OCI-LY7 (cell line): ENCODE measurements at regions not wholly inside any gene's neighbourhood (a gene's known extent, or its start where the extent isn't known, plus 50 kb on each side); places are given as distances from the start of the nearest gene placed in this dataset.

Experiments used
- BruUV-seq: library from RNA; stranded (reverse); fragments of 400-500 nt; replicated peaks from 2 replicates; lab custom pipeline; 2021; lab: Mats Ljungman, UMichigan
- CTCF ChIA-PET: fragments of 300-600 bp; sonication (Branson Sonifier 250); formaldehyde crosslinking; loops from one replicate; lab custom pipeline; 2022; ENCODE audit warnings: antibody characterized with exemption; ENCODE audit not compliant: unreplicated experiment; lab: Charles Lee
- POLR2A ChIA-PET: fragments of 300-600 bp; sonication (Branson Sonifier 250); formaldehyde crosslinking; loops from one replicate; lab custom pipeline; 2022; ENCODE audit warnings: antibody characterized with exemption; lab: Charles Lee
- DNase-seq: peaks from one replicate; pipeline ENCODE4 v3.0.0-alpha.2; 2015; ENCODE audit warnings: low spot score
- H2AFZ ChIP-seq: fragments of 200-600 bp; sonication (generic), shearing (Covaris generic); 2 replicates; pipeline ENCODE4 v1.6.1; 2014; ENCODE audit warnings: mild to moderate bottlenecking, antibody characterized with exemption, low read length, moderate library complexity
- H3K27ac ChIP-seq: fragments of 200-600 bp; sonication (generic); 2 replicates; pipeline ENCODE4 v1.5.1; 2014; ENCODE audit warnings: mixed run types, low read depth, mild to moderate bottlenecking, moderate library complexity, low read length, inconsistent platforms; ENCODE audit not compliant: poor library complexity, severe bottlenecking
- H3K36me3 ChIP-seq: fragments of 200-600 bp; sonication (generic); 2 replicates; pipeline ENCODE4 v1.6.1; 2014; ENCODE audit warnings: mild to moderate bottlenecking, antibody characterized with exemption, low read length, moderate library complexity, mixed read lengths; ENCODE audit not compliant: insufficient read depth
- H3K4me1 ChIP-seq: fragments of 200-600 bp; sonication (generic); 2 replicates; pipeline ENCODE4 v1.5.1; 2014; ENCODE audit warnings: mild to moderate bottlenecking, low read length; ENCODE audit not compliant: insufficient read depth, poor library complexity, severe bottlenecking
- H3K4me2 ChIP-seq: fragments of 200-600 bp; sonication (generic); 2 replicates; pipeline ENCODE4 v1.6.1; 2014; ENCODE audit warnings: mild to moderate bottlenecking, low read length
- H3K4me3 ChIP-seq: fragments of 200-600 bp; sonication (generic); 2 replicates; pipeline ENCODE4 v1.5.1; 2014; ENCODE audit warnings: mild to moderate bottlenecking, low read depth, low read length; ENCODE audit not compliant: poor library complexity, severe bottlenecking
- H3K79me2 ChIP-seq: fragments of 200-600 bp; sonication (generic); 2 replicates; pipeline ENCODE4 v1.6.1; 2016; ENCODE audit warnings: low read depth, mild to moderate bottlenecking, low read length, moderate library complexity, mixed read lengths; ENCODE audit not compliant: insufficient read depth
- H3K9me2 ChIP-seq: fragments of 200-600 bp; sonication (generic); 2 replicates; pipeline ENCODE4 v1.6.1; 2016; ENCODE audit warnings: mild to moderate bottlenecking, low read length, mixed read lengths; ENCODE audit not compliant: insufficient read depth
- H3K9me3 ChIP-seq: fragments of 200-600 bp; sonication (generic); 2 replicates; pipeline ENCODE4 v1.6.1; 2014; ENCODE audit warnings: mild to moderate bottlenecking, mixed run types, low read length, mixed read lengths
- H4K20me1 ChIP-seq: fragments of 200-600 bp; sonication (generic); 2 replicates; pipeline ENCODE4 v1.6.1; 2014; ENCODE audit warnings: mild to moderate bottlenecking, antibody characterized with exemption, low read length, moderate library complexity, mixed read lengths; ENCODE audit not compliant: insufficient read depth
- CTCF ChIP-seq: fragments of 200-600 bp; sonication (generic); conservative IDR thresholded peaks from 2 replicates; pipeline ENCODE4 v1.5.1; 2014; ENCODE audit warnings: mild to moderate bottlenecking, antibody characterized with exemption, low read length, moderate library complexity, mixed read lengths
- EZH2phosphoT487 ChIP-seq: fragments of 200-600 bp; sonication (generic); IDR thresholded peaks from 2 replicates; pipeline ENCODE4 v1.6.1; 2018; ENCODE audit warnings: low read depth, borderline replicate concordance, mild to moderate bottlenecking, mixed run types, antibody characterized with exemption, low read length, moderate library complexity, mixed read lengths
- intact Hi-C: fragments of 100-400 bp; cut with micrococcal nuclease; formaldehyde crosslinking; loops from one replicate; pipeline ENCODE4 v1.10.0; 2022; ENCODE audit not compliant: unreplicated experiment

DNA sequence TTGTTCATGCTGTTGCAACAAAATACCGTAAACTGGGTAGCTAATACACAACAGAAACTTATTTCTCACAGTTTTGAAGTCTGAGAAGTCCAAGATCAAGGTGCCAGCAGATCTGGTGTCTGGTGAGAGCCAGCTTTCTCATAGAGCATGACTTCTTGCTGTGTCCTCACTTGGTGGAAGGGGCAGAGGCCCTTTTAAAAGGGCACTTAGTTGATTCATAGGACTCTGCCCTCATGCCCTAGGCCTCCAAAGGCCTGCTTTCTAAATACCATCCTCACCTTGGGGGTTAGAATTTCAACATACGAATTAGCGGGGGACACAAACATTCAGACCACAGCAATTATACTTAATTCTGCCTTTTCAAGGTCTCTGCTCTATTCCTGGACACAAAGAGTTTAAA, 52.3 kb upstream of the FDX1 start:
- Histone ChIP-seq H3K79me2 (no peaks in the 10 kb centered on the region), H3K4me1 (peaks cover 7% of the 10 kb centered on the region), H3K27ac (no peak overlapping the region), H3K4me3 (no peak overlapping the region), H3K9me3 (no peaks in the 10 kb centered on the region), H3K4me2 (peak overlapping the region; percentile 59; the same call in 1 of the 2 replicates), H2AFZ (peak overlapping the region; percentile 53; the same call in 1 of the 2 replicates), H4K20me1 (no peaks in the 10 kb centered on the region), H3K9me2 (no peaks in the 10 kb centered on the region), H3K36me3 (no peaks in the 10 kb centered on the region)
- ChIA-PET POLR2A (interaction anchor here (0.6 to 1.9 kb wide), 4 partner anchors 20 to 210 kb away, joined by 3 to 4 read pairs (median 4); partner anchors contain the start of gene FDX1), CTCF (interaction anchor here (1.0 to 1.2 kb wide), 2 partner anchors 58 to 176 kb away, joined by 4 to 8 read pairs; no protein-coding TSS in a partner anchor)
- no TSS peak for BruUV-seq
- intact Hi-C loops: loop anchor here (2.0 to 5.0 kb wide), 3 partner anchors 53 to 431 kb away; partner anchors contain the start of gene RDX
- DNase-seq: no peak
- TF ChIP-seq CTCF (no peak), EZH2phosphoT487 (no peak)

DNA sequence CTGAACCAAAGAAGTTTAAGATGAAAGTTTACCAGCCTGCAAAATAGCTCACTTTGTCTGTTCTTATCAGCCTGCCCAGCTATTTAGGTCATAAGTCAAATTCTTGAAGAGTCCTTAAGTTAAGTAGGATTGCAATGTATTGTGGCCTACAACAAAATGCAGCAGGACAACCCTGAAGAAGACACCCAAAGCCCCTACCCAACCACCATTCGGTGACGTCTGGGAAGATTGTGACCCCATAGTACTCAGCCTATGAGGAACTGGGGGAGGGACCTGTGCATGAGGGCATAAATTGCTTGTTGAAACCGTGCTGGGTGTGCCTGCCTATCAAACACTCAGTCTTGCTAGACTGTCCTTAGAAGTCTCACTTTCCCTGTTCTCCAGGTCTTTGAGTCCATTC, 50.5 kb upstream of the FDX1 start:
- ChIA-PET CTCF (no interaction called here), POLR2A (no interaction called here)
- Histone ChIP-seq H3K4me3 (no peak overlapping the region), H3K4me1 (peaks cover 7% of the 10 kb centered on the region), H2AFZ (no peak overlapping the region), H3K9me2 (no peaks in the 10 kb centered on the region), H4K20me1 (no peaks in the 10 kb centered on the region), H3K9me3 (no peaks in the 10 kb centered on the region), H3K79me2 (no peaks in the 10 kb centered on the region), H3K36me3 (no peaks in the 10 kb centered on the region), H3K27ac (no peak overlapping the region), H3K4me2 (no peak overlapping the region)
- intact Hi-C loops: loop anchor here (5.0 kb wide), 1 partner anchor 82 kb away; the partner anchor contains the start of gene RDX
- DNase-seq: no peak
- BruUV-seq: no TSS peak
- TF ChIP-seq CTCF: no peak

- H3K36me3 ChIP-seq: no peaks in the 10 kb centered on the region
- CTCF ChIA-PET: no interaction called here
- H3K27ac ChIP-seq: no peak overlapping the region
- no peaks in the 10 kb centered on the region for H3K9me3 ChIP-seq
- H3K4me2 ChIP-seq: no peak overlapping the region
- H3K79me2 ChIP-seq: no peaks in the 10 kb centered on the region
- H3K4me1 ChIP-seq: peaks cover 7% of the 10 kb centered on the region
- no TSS peak for BruUV-seq
- intact Hi-C loops: loop anchor here (5.0 kb wide), 1 partner anchor 83 kb away; the partner anchor contains the start of gene RDX
- no peak overlapping the region for H2AFZ ChIP-seq
- no peaks in the 10 kb centered on the region for H3K9me2 ChIP-seq
- POLR2A ChIA-PET: no interaction called here
- TF ChIP-seq CTCF: no peak
- TF ChIP-seq EZH2phosphoT487: no peak
- no peaks in the 10 kb centered on the region for H4K20me1 ChIP-seq
- H3K4me3 ChIP-seq: no peak overlapping the region
- no peak for DNase-seq
Observed at GRCh38 chr11:110379936-110380335, 49.8 kb upstream of the FDX1 start.
